Activated CD4-positive, CD25-positive, alpha-beta regulatory T cell treated with anti-CD3 and anti-CD28 coated beads, Interleukin-2, amount 50 U/mL, for 72 hours (primary cell): ENCODE measurements at regions not wholly inside any gene's neighbourhood (a gene's known extent, or its start where the extent isn't known, plus 50 kb on each side); places are given as distances from the start of the nearest gene placed in this dataset.

ENCODE experiments used
- DNase-seq: peaks from one replicate; pipeline ENCODE4 v3.0.0; 2021

GRCh38 chr5:71872311-71872864 is 153.3 kb downstream of the CARTPT start:
- no peak for DNase-seq

- no peak for DNase-seq
These were observed 154.1 kb downstream of the CARTPT start for GRCh38 chr5:71873191-71873591.

GRCh38 chr5:71874521-71874920 is 155.4 kb downstream of the CARTPT start:
- DNase-seq: no peak

- no peak for DNase-seq
These were observed 158.4 kb downstream of the CARTPT start for GRCh38 chr5:71877511-71877910.

- no peak for DNase-seq
These were observed 161.5 kb downstream of the CARTPT start for GRCh38 chr5:71880536-71880935.

GRCh38 chr5:71882826-71883741 is 164.0 kb downstream of the CARTPT start:
- DNase-seq: no peak

GRCh38 chr5:71883742-71884103 is 164.6 kb downstream of the CARTPT start:
- no peak for DNase-seq

GRCh38 chr5:71884926-71885325 is 165.9 kb downstream of the CARTPT start:
- DNase-seq: no peak

GRCh38 chr5:71886406-71886805 is 167.3 kb downstream of the CARTPT start:
- no peak for DNase-seq

GRCh38 chr5:71887680-71888079 is 168.6 kb downstream of the CARTPT start:
- no peak for DNase-seq

- DNase-seq: no peak
These were observed 172.3 kb downstream of the CARTPT start for GRCh38 chr5:71891406-71891805.

- DNase-seq: no peak
These were observed 172.8 kb downstream of the CARTPT start for GRCh38 chr5:71891856-71892255.

- no peak for DNase-seq
These were observed 173.7 kb downstream of the CARTPT start for GRCh38 chr5:71892641-71893365.

- no peak for DNase-seq
These were observed 174.4 kb downstream of the CARTPT start for GRCh38 chr5:71893451-71893850.

- no peak for DNase-seq
These were observed 175.0 kb downstream of the CARTPT start for GRCh38 chr5:71894091-71894490.

GRCh38 chr5:71895546-71895945 is 176.5 kb downstream of the CARTPT start:
- no peak for DNase-seq

GRCh38 chr5:71899865-71900342 is 180.8 kb downstream of the CARTPT start:
- DNase-seq: no peak

- DNase-seq: no peak
These were observed 184.7 kb downstream of the CARTPT start for GRCh38 chr5:71903808-71904207.

GRCh38 chr5:71904852-71905251 is 185.8 kb downstream of the CARTPT start:
- DNase-seq: no peak

GRCh38 chr5:71905834-71906711 is 187.0 kb downstream of the CARTPT start:
- no peak for DNase-seq

- DNase-seq: no peak
These were observed 188.0 kb downstream of the CARTPT start for GRCh38 chr5:71907001-71907588.

- no peak for DNase-seq
These were observed 188.6 kb downstream of the CARTPT start for GRCh38 chr5:71907608-71908145.
